ENCODE measurements at regions not wholly inside any gene's neighbourhood (a gene's known extent, or its start where the extent isn't known, plus 50 kb on each side); places are given as distances from the start of the nearest gene placed in this dataset.

DNA sequence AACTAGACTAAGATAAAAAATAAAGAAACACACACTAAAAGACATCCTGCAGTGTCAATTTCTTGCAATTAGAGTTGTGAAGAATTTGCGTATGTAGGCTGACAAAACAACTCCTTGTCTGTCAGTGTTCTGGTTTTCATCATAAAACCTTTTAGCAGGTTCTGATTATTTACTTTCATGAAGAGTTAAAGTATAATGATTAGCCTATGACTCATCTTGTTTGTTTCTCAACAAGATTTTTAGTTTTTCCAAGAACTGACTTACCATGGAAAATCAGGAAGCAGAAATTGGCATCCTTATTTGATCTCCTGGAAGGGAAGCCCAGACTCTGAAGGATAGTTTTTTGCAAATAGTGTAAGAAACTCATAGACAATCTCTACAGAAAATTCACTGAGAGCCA is 848.7 kb upstream of the PCDH9 start:
- H3K27me3 ChIP-seq: no peaks in the 10 kb centered on the region
- no peak for DNase-seq (ENCODE audit: low spot score in 2 of 2)
- H3K27ac ChIP-seq: no peak overlapping the region
- H3K36me3 ChIP-seq: no peaks in the 10 kb centered on the region
- no peaks in the 10 kb centered on the region for H3K9me3 ChIP-seq
- H3K4me1 ChIP-seq: no peaks in the 10 kb centered on the region
- 81 to 88% methylated on average over 1 of the region's 1 CpG for WGBS, 2 donors
- TF ChIP-seq EP300 (IDR thresholded peaks at IDR 0.05) (no peak), POLR2A (IDR thresholded peaks at IDR 0.05) (no peak)
- TF ChIP-seq, protein P1, sequence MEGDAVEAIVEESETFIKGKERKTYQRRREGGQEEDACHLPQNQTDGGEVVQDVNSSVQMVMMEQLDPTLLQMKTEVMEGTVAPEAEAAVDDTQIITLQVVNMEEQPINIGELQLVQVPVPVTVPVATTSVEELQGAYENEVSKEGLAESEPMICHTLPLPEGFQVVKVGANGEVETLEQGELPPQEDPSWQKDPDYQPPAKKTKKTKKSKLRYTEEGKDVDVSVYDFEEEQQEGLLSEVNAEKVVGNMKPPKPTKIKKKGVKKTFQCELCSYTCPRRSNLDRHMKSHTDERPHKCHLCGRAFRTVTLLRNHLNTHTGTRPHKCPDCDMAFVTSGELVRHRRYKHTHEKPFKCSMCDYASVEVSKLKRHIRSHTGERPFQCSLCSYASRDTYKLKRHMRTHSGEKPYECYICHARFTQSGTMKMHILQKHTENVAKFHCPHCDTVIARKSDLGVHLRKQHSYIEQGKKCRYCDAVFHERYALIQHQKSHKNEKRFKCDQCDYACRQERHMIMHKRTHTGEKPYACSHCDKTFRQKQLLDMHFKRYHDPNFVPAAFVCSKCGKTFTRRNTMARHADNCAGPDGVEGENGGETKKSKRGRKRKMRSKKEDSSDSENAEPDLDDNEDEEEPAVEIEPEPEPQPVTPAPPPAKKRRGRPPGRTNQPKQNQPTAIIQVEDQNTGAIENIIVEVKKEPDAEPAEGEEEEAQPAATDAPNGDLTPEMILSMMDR (IDR thresholded peaks at IDR 0.05): no peak
- no peak overlapping the region for H3K4me3 ChIP-seq

DNA sequence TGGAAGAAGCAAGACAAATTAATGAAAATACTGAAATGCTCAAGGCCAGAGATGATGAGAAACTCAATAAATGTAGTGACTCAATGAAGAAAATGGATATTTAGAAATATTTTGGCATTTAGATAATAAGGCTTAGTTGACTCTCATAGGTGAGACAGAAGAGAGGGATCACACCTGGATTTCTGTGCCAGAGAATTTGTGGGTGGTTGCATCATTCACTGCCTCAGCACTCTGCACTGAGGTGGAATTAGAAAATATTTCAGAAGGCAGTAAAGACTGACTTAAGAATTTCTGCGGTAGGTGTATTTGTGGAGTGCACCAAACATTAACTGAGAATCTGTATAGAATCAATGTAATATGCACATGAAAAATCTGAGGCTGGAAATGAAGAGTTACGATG is 848.3 kb upstream of the PCDH9 start:
- WGBS, 2 donors: 88 to 91% methylated on average over 2 of the region's 2 CpGs
- Histone ChIP-seq H3K27ac (no peak overlapping the region), H3K9me3 (no peaks in the 10 kb centered on the region), H3K4me3 (no peak overlapping the region), H3K27me3 (no peaks in the 10 kb centered on the region), H3K4me1 (no peaks in the 10 kb centered on the region), H3K36me3 (no peaks in the 10 kb centered on the region)
- TF ChIP-seq POLR2A (IDR thresholded peaks at IDR 0.05) (no peak), EP300 (IDR thresholded peaks at IDR 0.05) (no peak)
- TF ChIP-seq, protein P1 (IDR thresholded peaks at IDR 0.05): no peak
- no peak for DNase-seq (ENCODE audit: low spot score in 2 of 2)

DNA sequence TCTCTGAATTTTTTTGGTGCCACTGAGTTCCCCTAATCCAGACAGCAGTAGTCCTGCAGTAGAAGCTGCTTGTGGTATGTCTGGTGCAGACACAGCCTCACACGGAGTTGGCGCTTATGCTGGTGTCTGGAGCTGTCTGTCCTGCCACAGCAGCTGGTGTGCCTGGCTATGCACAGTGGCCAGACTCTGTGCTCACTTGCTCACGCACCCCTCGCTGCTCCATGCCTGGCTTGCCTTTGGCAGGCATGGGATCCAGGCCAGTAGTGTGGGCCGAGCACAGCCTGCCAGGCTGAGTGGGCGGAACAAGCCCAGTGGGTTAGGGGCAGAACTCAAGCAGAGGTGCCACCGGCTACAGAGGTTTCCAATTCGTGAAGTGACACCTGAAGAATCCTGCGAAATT is 845.9 kb upstream of the PCDH9 start:
- no peak for DNase-seq (ENCODE audit: low spot score in 2 of 2)

DNA sequence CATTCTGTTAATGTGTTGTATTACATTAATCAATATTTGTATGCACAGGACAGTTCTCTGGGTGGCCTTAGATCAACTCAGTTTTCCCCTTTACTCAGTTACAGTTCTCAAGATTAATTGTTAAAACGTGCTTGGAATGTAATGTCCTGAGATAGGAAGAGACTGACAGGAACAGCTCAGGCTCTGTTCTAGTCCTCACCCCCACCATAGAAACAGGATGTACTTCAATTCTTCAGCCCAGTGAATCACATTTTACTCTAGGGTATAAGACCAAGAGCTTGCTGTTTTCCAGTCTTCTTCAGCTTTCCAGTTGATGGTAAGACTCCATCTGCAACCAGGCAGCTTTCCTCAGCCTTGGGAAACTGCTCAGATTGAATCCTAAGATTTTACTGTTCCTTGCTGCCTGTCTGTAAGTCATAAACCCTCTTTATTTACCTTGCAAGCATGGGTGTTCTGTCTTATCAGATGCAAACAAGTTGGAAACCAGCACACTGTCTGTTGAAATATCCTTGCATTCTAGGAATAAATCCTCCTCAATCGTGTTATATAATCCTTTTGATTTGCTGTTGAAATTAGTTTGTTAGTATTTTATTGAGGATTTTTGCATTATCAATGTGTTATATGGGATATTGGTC is 836.9 kb upstream of the PCDH9 start:
- no peaks in the 10 kb centered on the region for H3K9me3 ChIP-seq
- TF ChIP-seq, protein P1 (IDR thresholded peaks at IDR 0.05): no peak
- TF ChIP-seq EP300 (IDR thresholded peaks at IDR 0.05) (no peak), POLR2A (IDR thresholded peaks at IDR 0.05) (no peak)
- WGBS, 2 donors: 56 to 69% methylated on average over 2 of the region's 2 CpGs

More for the DNA sequence above, 845.9 kb upstream of the PCDH9 start:
- TF ChIP-seq, protein P1 (IDR thresholded peaks at IDR 0.05): no peak
- TF ChIP-seq EP300 (IDR thresholded peaks at IDR 0.05) (no peak), POLR2A (IDR thresholded peaks at IDR 0.05) (no peak)
- Histone ChIP-seq H3K27ac (no peak overlapping the region), H3K27me3 (no peaks in the 10 kb centered on the region), H3K4me1 (no peaks in the 10 kb centered on the region), H3K36me3 (no peaks in the 10 kb centered on the region), H3K9me3 (no peaks in the 10 kb centered on the region), H3K4me3 (no peak overlapping the region)
- 87 to 92% methylated on average over 9 of the region's 9 CpGs for WGBS, 2 donors

DNA sequence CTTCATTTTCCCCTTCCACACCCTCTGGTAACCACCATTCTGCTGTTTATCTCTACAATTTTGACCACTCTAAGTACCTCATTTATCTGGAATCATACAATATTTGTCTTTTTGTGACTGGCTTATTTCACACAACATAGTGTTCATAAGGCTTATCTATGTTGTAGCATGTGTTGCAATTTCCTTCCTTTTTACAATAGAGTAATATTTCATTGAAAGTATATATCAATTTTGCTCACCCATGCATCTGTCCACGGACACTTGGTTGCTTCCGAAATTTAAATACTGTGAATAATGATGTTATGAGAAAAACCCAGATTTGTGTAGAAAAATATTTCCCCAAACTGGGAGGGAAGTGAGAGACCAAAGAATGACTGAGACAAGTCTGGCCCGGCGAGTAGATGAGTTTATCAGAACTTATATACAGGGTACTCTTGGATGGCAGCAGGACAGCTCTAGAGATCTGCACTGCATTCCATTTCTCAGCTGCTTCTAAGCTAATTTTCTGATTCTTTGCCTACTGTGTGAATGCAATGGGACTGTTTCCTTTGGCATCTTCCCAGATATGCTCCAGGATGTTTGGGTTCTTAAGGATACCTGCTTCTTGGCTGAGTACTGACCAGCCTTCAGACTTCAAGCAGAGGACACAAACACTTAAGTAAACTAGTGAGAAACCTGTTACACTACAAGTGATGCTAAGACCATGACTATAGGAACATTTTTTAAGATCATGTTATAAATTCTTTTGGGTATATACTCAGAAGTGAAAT is 834.0 kb upstream of the PCDH9 start:
- 83 to 85% methylated on average over 4 of the region's 4 CpGs for WGBS, 2 donors
- no peaks in the 10 kb centered on the region for H3K9me3 ChIP-seq
- no peak for DNase-seq (ENCODE audit: low spot score in 2 of 2)

More for the DNA sequence above, 836.9 kb upstream of the PCDH9 start:
- no peak overlapping the region for H3K4me3 ChIP-seq
- no peaks in the 10 kb centered on the region for H3K27me3 ChIP-seq
- no peaks in the 10 kb centered on the region for H3K36me3 ChIP-seq
- no peaks in the 10 kb centered on the region for H3K4me1 ChIP-seq
- DNase-seq (ENCODE audit: low spot score in 2 of 2): no peak
- H3K27ac ChIP-seq: no peak overlapping the region

More for the DNA sequence above, 834.0 kb upstream of the PCDH9 start:
- no peaks in the 10 kb centered on the region for H3K4me1 ChIP-seq
- H3K27ac ChIP-seq: no peak overlapping the region
- no peak overlapping the region for H3K4me3 ChIP-seq
- H3K36me3 ChIP-seq: no peaks in the 10 kb centered on the region
- no peaks in the 10 kb centered on the region for H3K27me3 ChIP-seq
- TF ChIP-seq, protein P1 (IDR thresholded peaks at IDR 0.05): no peak
- no peak for TF ChIP-seq EP300 (IDR thresholded peaks at IDR 0.05)
- TF ChIP-seq POLR2A (IDR thresholded peaks at IDR 0.05): no peak
